HFF-Myc (cell line): ENCODE measurements at regions not wholly inside any gene's neighbourhood (a gene's known extent, or its start where the extent isn't known, plus 50 kb on each side); places are given as distances from the start of the nearest gene placed in this dataset.

Experiments
- DNase-seq: peaks from one replicate; pipeline ENCODE4 v3.0.0-alpha.2; 2011; ENCODE audit warnings: low read depth; ENCODE audit errors: extremely low read depth
- H3K4me3 ChIP-seq: replicated peaks from 2 replicates; pipeline ENCODE4 v1.5.1; 2011; ENCODE audit warnings: low read depth, mild to moderate bottlenecking, control low read depth, low read length
- CTCF ChIP-seq: IDR thresholded peaks from 2 replicates; pipeline ENCODE4 v1.5.1; 2012; ENCODE audit warnings: mild to moderate bottlenecking, low read depth, low read length, control low read depth; ENCODE audit errors: missing control alignments

- TF ChIP-seq CTCF, result no peak
- DNase-seq, result no peak
- no peak overlapping the region for H3K4me3 ChIP-seq
These were observed 106.3 kb upstream of the RIPOR2 start for GRCh38 chr6:25042036-25042521.

GRCh38 chr6:25042536-25042935, 106.8 kb upstream of the RIPOR2 start:
- DNase-seq, result no peak
- no peak for TF ChIP-seq CTCF
- no peak overlapping the region for H3K4me3 ChIP-seq

GRCh38 chr6:25042984-25043725, 107.4 kb upstream of the RIPOR2 start:
- DNase-seq, result no peak
- TF ChIP-seq CTCF, result no peak
- no peak overlapping the region for H3K4me3 ChIP-seq

- no peak overlapping the region for H3K4me3 ChIP-seq
- no peak for DNase-seq
- no peak for TF ChIP-seq CTCF
These were observed 108.1 kb upstream of the RIPOR2 start for GRCh38 chr6:25043892-25044291.

- no peak for DNase-seq
- H3K4me3 ChIP-seq, result no peak overlapping the region
- TF ChIP-seq CTCF, result no peak
These were observed 111.2 kb upstream of the RIPOR2 start for GRCh38 chr6:25046942-25047341.

GRCh38 chr6:25050356-25050755, 114.6 kb upstream of the RIPOR2 start:
- no peak for TF ChIP-seq CTCF
- DNase-seq, result peak; percentile 74

GRCh38 chr6:25051083-25051482, 115.3 kb upstream of the RIPOR2 start:
- H3K4me3 ChIP-seq, result no peak overlapping the region
- no peak for DNase-seq
- TF ChIP-seq CTCF, result no peak

More at GRCh38 chr6:25050356-25050755, 114.6 kb upstream of the RIPOR2 start:
- H3K4me3 ChIP-seq, result no peak overlapping the region
